Choroid plexus epithelial cell (primary cell): ENCODE measurements at regions not wholly inside any gene's neighbourhood (a gene's known extent, or its start where the extent isn't known, plus 50 kb on each side); places are given as distances from the start of the nearest gene placed in this dataset.
"Not testable (repeated sequence)": the region's sequence is repeated elsewhere in the genome, so short reads cannot be mapped to it uniquely, and the experiment has no call there.

Source experiments
- DNase-seq: peaks from one replicate; pipeline ENCODE4 v3.0.0-alpha.2; 2010; ENCODE audit warnings: low read depth
- H3K4me3 ChIP-seq: 2 replicates; pipeline ENCODE4 v1.5.1; 2011; ENCODE audit warnings: low read depth, mild to moderate bottlenecking, control low read depth, low read length, moderate library complexity
- CTCF ChIP-seq: conservative IDR thresholded peaks from 2 replicates; pipeline ENCODE4 v1.5.1; 2011; ENCODE audit warnings: low read depth, mild to moderate bottlenecking, control low read depth, inconsistent platforms, low read length, moderate library complexity

- no peak for TF ChIP-seq CTCF
- H3K4me3 ChIP-seq = no peak overlapping the region
- no peak for DNase-seq
These were observed 157.9 kb downstream of the ZNF664 start for GRCh38 chr12:124130691-124131591.

- no peak overlapping the region for H3K4me3 ChIP-seq
- TF ChIP-seq CTCF = no peak
- no peak for DNase-seq
These were observed 158.6 kb downstream of the ZNF664 start for GRCh38 chr12:124131659-124132058.

GRCh38 chr12:124132530-124132929 is 159.5 kb downstream of the ZNF664 start:
- no peak for TF ChIP-seq CTCF
- no peak for DNase-seq
- H3K4me3 ChIP-seq = no peak overlapping the region

- DNase-seq = no peak
- no peak for TF ChIP-seq CTCF
- H3K4me3 ChIP-seq = no peak overlapping the region
These were observed 158.1 kb upstream of the RFLNA start for GRCh38 chr12:124136796-124137195.

GRCh38 chr12:124140944-124141486 is 153.9 kb upstream of the RFLNA start:
- DNase-seq = no peak
- no peak overlapping the region for H3K4me3 ChIP-seq
- TF ChIP-seq CTCF = no peak

- DNase-seq = not testable (repeated sequence)
These were observed 153.3 kb upstream of the RFLNA start for GRCh38 chr12:124141611-124142010.

GRCh38 chr12:124142395-124143035 is 152.4 kb upstream of the RFLNA start:
- DNase-seq = no peak
- TF ChIP-seq CTCF = no peak

More at GRCh38 chr12:124141611-124142010, 153.3 kb upstream of the RFLNA start:
- H3K4me3 ChIP-seq = not testable (repeated sequence)

More at GRCh38 chr12:124142395-124143035, 152.4 kb upstream of the RFLNA start:
- no peak overlapping the region for H3K4me3 ChIP-seq
